NCI-H748 treated with DMSO at 0.1 percent for 48 hours (cell line): ENCODE measurements at regions not wholly inside any gene's neighbourhood (a gene's known extent, or its start where the extent isn't known, plus 50 kb on each side); places are given as distances from the start of the nearest gene placed in this dataset.

Experiments used
- DNase-seq: peaks from one replicate; lab custom pipeline; 2025; lab: John Stamatoyannopoulos, UW

DNA sequence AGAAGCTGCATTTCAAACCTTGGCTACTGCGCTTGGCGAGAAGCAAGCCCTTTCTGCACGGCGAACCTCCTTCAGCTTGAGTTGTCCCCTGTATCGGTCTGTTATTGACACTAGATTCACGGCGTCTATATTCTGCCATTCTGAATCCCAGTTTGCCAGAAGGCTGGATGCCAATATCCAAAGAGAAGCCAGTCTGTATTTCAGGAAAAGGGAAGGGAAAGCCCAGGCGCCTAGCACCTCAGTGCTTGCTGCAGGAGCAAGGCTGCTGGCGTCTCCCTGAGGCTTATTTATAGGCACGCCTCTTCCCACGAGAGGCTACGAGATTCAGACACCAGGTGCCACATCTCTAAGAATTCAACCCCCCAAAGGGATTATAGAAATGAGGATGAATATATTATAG, 89.6 kb upstream of the CDH4 start:
- no peak for DNase-seq

DNA sequence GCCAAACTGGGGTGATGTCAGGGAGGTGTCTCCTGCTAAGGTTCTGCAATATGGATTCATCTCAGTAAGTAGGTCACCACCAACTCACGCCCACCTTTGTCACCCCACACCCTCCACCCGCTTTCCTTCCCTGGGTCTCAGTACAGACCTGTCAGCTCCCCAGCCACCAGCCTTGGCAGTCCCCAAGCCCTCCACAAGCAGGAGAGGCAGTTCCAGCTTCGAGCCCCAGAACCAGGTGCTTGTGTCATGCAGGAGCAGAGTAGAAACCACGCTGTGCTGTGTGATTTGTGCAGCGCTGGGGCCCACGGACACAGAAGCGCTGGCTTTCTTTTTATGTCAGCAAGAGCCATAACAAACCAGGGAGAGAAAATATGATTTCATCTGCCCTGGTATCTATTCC, 89.0 kb upstream of the CDH4 start:
- no peak for DNase-seq

- DNase-seq = no peak
Observed at GRCh38 chr20:61166324-61166723, 85.7 kb upstream of the CDH4 start.

DNA sequence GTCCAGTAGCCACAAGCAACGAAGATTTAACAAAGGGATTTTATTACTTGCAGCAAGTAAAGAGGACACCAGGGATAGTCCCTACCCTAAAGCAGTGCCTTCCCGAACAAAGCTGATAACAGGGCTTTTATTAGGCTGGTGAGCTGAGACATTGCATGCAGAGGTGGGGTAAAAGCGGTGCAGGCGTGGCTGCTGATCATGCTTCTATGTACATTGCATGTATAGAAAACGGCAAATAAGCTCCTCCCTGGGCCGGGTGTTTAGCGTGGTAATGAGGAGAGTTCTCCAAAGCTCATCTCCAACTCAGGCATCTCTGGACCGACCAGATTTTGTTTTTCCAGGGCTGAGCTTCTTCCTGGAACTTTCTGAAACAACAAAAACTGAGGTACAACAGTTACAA, 83.5 kb upstream of the CDH4 start:
- no peak for DNase-seq

- DNase-seq = no peak
Observed at GRCh38 chr20:61169874-61170273, 82.2 kb upstream of the CDH4 start.

GRCh38 chr20:61170496-61171320, 81.4 kb upstream of the CDH4 start:
- no peak for DNase-seq

DNA sequence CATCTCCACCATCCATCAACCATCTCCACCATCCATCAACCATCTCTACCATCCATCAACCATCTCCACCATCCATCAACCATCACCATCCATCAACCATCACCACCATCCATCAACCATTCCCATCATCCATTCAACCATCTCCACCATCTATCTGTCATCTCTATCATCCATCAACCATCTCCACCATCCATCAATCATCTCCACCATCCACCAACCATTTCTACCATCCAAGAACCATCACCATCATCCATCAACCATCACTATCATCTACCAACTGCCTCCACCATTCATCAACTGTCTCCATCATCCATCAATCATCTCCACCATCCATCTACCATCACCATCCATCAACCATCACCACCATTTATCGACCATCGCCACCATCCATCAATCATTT, 78.8 kb upstream of the CDH4 start:
- no peak for DNase-seq

DNA sequence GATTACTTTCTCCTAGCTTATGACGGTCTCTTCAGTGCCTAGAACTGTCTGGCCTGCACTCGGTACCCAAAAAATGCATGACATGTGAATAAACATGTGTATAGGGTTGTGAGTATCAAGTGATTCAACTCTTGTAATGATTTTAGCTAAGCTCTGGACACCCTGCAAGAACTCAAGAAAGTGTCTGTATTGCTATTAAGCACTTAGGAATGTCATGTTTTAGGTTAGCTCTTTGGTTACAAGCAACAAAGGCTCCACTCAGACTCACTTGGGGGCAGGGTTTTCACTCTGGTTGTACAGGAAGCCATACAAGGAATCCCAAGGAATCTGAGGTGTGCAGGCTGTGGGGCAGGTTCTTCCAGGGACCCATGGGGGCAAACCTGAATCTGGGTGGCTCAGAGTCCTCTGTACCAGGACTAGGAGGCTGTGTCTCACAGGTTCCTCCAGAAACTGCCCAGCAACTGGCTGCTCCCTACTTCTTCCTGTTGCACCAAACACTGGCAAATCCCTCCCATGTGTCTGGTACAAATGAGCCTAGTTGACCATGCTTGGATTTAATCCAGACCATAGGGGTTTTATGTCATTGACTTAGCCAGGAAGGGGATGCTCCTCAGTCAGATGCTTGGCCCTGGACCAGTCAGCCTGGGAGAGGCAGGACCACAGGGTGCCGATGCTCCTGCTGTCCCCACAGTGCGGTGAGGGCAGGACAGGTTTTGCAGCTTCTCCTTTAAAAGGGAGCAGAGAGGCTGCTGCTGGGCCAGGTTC, 77.9 kb upstream of the CDH4 start:
- no peak for DNase-seq

- no peak for DNase-seq
Observed at GRCh38 chr20:61176874-61177273, 75.2 kb upstream of the CDH4 start.

GRCh38 chr20:61178551-61179071, 73.5 kb upstream of the CDH4 start:
- DNase-seq = no peak

DNA sequence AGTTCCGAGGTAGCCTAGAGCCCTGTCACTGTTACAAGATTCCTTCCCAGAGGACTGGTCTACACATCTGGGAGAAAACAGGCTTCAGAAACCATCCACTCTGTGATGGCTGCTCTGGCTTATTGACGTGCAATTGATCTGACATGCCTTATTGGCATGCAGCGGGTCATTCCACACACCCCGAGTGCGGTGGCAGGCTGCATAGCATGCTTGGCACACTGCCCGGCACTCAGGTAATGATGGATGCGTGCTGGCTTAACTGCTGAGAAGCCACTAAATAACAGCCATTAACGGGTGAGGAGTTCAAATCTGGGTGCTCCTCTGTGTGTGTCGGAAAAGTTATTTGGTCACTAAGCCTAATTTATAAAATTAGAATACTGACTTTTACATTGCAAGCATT, 67.9 kb upstream of the CDH4 start:
- no peak for DNase-seq

DNA sequence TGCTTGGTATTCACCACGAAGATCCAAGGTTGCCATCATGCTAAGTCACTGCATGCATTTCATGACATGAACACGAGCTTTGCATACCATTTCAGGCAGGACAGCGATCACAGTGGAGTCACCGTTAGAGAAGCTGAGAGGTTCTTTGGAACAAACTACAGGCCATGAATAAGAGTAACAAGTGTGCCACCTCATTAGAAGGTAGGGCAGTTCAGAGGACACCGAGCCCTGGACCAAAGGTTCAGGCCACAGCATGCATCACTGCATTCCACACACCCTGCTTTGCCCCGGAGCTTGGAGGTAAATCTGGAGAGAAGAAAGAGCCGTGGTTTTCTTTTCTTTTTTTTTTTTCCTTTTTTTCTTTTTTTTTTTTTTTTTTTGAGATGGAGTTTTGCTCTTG, 66.9 kb upstream of the CDH4 start:
- no peak for DNase-seq

DNA sequence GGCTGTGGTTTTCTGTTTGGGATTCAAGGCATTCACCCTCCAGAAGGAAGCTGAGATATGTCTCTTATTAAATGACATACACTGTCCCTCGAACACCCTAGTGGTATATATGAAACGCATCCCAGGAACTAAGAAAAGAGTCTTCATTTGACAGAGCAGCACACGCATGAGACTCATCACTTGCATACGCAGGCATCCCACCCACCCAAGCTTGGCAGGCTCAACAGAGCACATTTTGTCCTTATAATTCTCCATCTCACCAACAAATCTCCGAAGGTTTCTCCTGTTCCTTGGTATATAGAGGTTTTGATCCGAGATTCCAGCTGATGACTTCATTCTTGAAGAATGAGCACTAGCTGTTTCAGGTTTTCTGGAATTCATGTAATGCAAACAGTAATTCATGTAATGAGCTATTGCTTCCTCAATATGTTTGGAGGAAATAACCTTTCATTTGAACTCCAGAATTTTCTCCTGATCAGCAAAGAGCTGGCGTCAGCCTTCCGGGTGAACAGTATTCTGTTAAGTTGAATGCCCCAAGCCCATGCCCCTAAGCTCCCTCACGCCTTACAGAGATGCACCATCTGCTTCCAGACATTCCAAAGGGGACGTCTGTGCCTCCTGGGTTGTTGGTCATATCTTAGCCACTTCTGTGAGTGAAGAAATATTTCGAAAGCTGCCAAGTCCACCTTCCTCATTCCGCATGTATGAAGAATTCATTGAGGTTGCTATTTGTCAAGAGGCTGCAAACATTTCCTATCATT, 66.0 kb upstream of the CDH4 start:
- DNase-seq = no peak

DNA sequence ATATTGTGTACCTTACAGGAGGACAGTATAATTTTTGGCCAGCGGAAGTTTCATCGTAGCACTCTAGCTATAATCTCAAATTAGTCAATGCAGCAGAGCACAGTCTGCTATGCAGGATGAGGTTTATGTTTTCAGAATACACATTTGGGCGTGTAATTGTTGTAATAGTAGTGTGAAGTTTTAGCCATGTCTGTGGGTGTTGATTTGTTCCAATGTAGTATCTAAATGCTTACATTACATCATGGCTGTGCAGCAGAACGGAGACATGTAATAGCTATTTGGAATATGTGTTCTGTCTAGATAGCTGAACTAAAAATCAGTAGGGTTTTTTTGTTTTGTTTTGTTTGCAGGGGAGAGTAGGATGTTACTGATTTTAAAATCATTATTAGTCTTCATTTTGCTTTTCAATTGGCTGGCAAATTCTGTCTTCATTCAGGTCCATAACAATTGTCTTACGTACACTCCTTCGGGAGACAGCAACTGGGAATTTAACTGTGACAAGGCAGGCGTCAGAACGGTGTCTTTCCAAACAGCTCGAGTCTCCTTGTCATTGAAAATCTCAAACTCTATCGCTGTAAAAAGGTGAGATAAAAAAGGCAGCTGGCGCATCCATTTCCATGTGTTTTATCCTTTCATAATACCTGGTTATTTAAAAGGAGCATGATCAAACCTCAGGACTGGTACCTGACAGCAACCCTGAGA, 65.1 kb upstream of the CDH4 start:
- DNase-seq = peak; percentile 23

GRCh38 chr20:61189534-61189933, 62.5 kb upstream of the CDH4 start:
- DNase-seq = no peak

DNA sequence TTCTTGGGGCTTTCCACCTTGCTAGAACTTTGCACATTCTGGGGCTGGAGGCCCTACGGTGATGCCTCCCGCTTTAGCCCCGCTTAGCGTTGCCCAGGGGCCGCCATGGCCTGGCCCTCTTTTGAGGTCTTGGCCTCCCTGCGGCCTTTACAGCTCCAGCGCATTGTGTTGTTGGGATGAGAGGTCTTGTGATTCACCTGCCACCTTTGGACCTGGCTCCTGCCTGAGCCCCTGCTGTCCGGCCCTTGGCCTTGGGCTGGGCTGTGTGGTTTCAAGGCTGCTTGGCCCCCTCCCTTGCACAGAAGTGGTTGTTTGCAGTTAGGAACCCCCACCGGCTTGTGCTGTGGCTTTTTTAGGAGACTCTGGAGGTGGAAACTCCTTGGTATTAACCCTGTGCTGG, 61.0 kb upstream of the CDH4 start:
- no peak for DNase-seq

DNA sequence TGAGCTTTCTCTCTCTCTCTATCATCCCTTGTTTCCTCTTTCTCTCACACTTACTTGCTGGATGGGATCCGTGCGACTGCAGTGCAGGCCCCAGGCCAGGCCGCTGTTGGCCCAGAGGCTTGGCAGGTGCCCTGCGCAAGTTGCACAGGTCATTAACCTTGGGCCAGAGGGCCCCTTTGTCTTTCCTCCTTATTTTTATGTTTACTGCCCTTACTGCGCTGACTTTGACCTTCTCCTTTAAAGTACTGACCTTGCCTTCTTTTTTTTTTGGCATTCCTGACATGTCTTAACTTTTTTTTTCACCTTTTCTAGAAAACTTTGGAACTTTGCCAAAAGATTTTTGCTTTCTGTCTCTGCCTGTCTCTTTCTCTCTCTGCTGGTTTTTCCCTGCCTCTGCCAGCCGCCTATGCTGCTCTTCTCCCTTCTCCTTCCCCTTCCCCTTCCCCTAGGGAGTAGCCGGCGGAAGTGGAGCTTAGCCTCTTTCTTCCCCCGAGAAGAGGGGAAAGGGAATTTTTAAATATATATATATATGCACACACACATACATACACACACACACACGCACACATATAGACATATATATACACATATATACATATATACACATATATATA, 59.6 kb upstream of the CDH4 start:
- no peak for DNase-seq

DNA sequence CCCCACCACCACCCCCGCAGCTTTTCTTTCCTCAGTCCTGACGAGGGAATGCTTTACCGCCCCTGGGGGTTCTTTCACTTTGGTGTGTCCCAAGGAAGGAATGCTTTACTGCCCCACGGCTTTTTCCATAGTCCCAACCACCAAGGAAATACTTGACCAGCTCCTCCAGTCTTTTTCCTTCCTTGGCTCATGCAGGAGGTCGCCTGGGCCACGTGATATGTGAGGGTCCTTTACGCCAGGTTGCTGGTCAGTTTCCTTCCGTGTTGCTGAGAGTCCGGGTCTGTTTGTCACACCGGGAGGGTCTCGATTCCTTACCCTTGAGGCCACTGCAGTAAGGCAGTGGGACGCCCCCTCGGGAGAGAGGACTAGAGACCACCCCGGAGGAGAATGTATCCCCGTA, 58.9 kb upstream of the CDH4 start:
- DNase-seq = no peak
